Naive thymus-derived CD4-positive, alpha-beta T cell (primary cell): ENCODE measurements at regions not wholly inside any gene's neighbourhood (a gene's known extent, or its start where the extent isn't known, plus 50 kb on each side); places are given as distances from the start of the nearest gene placed in this dataset.
A peak's percentile ranks its signal among the peaks of the same experiment; 100 is the strongest.

Experiments
- ATAC-seq: fragments of 150-1000 bp; cut with Tn5 transposase; 2 replicates; pipeline ENCODE4 v1.10.0; 2021; ENCODE audit warnings: mild to moderate bottlenecking, moderate library complexity
- CTCF ChIA-PET: fragments of 350-600 bp; sonication (Branson Sonifier 250); formaldehyde crosslinking; loops from one replicate; lab custom pipeline; 2021; ENCODE audit warnings: antibody characterized with exemption; lab: Charles Lee
- POLR2A ChIA-PET: fragments of 350-600 bp; sonication (Branson Sonifier 250); formaldehyde crosslinking; loops from one replicate; lab custom pipeline; 2021; ENCODE audit warnings: antibody characterized with exemption, inconsistent platforms; lab: Charles Lee
- DNase-seq, 9 donors: peaks; one replicate each; pipeline versions ENCODE4 v3.0.0 to v3.0.0-alpha.2; 2020 to 2022; ENCODE audit warnings: mixed read lengths in 1 of 9
- H3K27ac ChIP-seq: one replicate; pipeline ENCODE4 v1.7.0; 2013; ENCODE audit warnings: mild to moderate bottlenecking, low read depth, low read length, moderate library complexity
- H3K27me3 ChIP-seq, 2 donors: one replicate each; pipeline ENCODE4 v1.7.0; 2013; ENCODE audit warnings: low read length in 2 of 2, mild to moderate bottlenecking in 2 of 2, moderate library complexity in 2 of 2; ENCODE audit not compliant: control insufficient read depth in 2 of 2, insufficient read depth in 2 of 2
- H3K36me3 ChIP-seq, 3 experiments: 1 replicate in 2 of 3; 2 replicates in 1 of 3; pipeline ENCODE4 v1.7.0; 2013; ENCODE audit warnings: low read length in 3 of 3, mild to moderate bottlenecking in 3 of 3, moderate library complexity in 1 of 3; ENCODE audit not compliant: insufficient read depth in 3 of 3, control insufficient read depth in 2 of 3
- H3K4me1 ChIP-seq, 2 donors: one replicate each; pipeline ENCODE4 v1.7.0; 2013; ENCODE audit warnings: low read length in 2 of 2, mild to moderate bottlenecking in 2 of 2, moderate library complexity in 1 of 2; ENCODE audit not compliant: control insufficient read depth in 2 of 2, insufficient read depth in 2 of 2
- H3K4me3 ChIP-seq: 2 replicates; pipeline ENCODE4 v1.7.0; 2013; ENCODE audit warnings: mild to moderate bottlenecking, low read length
- H3K9me3 ChIP-seq, 3 experiments: 1 replicate in 2 of 3; 2 replicates in 1 of 3; pipeline ENCODE4 v1.7.0; 2013; ENCODE audit warnings: low read length in 3 of 3; ENCODE audit not compliant: control insufficient read depth in 2 of 3
- H3K27ac Mint-ChIP-seq, 9 donors: one replicate each; pipeline ENCODE4 v1.8.0; 2020 to 2022; ENCODE audit warnings: mixed read lengths in 9 of 9, mild to moderate bottlenecking in 8 of 9, moderate library complexity in 5 of 9, inconsistent platforms in 2 of 9
- H3K27me3 Mint-ChIP-seq, 5 donors: one replicate each; pipeline ENCODE4 v1.8.0; 2021 to 2022; ENCODE audit warnings: mixed read lengths in 5 of 5, mild to moderate bottlenecking in 1 of 5
- H3K36me3 Mint-ChIP-seq, 5 donors: one replicate each; pipeline ENCODE4 v1.8.0; 2020 to 2022; ENCODE audit warnings: mixed read lengths in 5 of 5, mild to moderate bottlenecking in 3 of 5, inconsistent platforms in 1 of 5
- H3K4me1 Mint-ChIP-seq, 7 donors: one replicate each; pipeline ENCODE4 v1.8.0; 2020 to 2022; ENCODE audit warnings: mixed read lengths in 7 of 7, mild to moderate bottlenecking in 3 of 7, inconsistent platforms in 1 of 7
- H3K4me3 Mint-ChIP-seq, 10 donors: one replicate each; pipeline ENCODE4 v1.8.0; 2020 to 2022; ENCODE audit warnings: mild to moderate bottlenecking in 10 of 10, mixed read lengths in 10 of 10, moderate library complexity in 6 of 10, inconsistent platforms in 2 of 10
- H3K9me3 Mint-ChIP-seq, 11 donors: one replicate each; pipeline ENCODE4 v1.8.0; 2020 to 2022; ENCODE audit warnings: mixed read lengths in 11 of 11, mild to moderate bottlenecking in 4 of 11, inconsistent platforms in 1 of 11, moderate library complexity in 1 of 11
- intact Hi-C, 2 donors: fragments of 100-400 bp; cut with micrococcal nuclease; formaldehyde crosslinking; loops; one replicate each; pipeline ENCODE4 v1.15.1; 2023

GRCh38 chr3:13257666-13258065 is 162.5 kb downstream of the NUP210 start:
- intact Hi-C loops = no loop called here
- no peak for DNase-seq
- H3K36me3 ChIP-seq = no peaks in the 10 kb centered on the region
- H3K4me1 ChIP-seq = peaks cover 0 to 5% of the 10 kb centered on the region in 2 donors
- no peaks in the 10 kb centered on the region for H3K9me3 Mint-ChIP-seq
- no peak overlapping the region for H3K27ac Mint-ChIP-seq
- CTCF ChIA-PET = no interaction called here
- H3K9me3 ChIP-seq = no peaks in the 10 kb centered on the region
- no peaks in the 10 kb centered on the region for H3K27me3 ChIP-seq
- H3K36me3 Mint-ChIP-seq = no peaks in the 10 kb centered on the region
- H3K27me3 Mint-ChIP-seq = peaks cover 0 to 4% (median 0%) of the 10 kb centered on the region in 5 donors
- ATAC-seq = no peak
- peak overlapping the region in 1 of 10 donors; percentile 1 for H3K4me3 Mint-ChIP-seq
- H3K4me1 Mint-ChIP-seq = peaks cover 3 to 6% (median 5%) of the 10 kb centered on the region in 7 donors
- H3K27ac ChIP-seq = no peak overlapping the region
- POLR2A ChIA-PET = no interaction called here
- H3K4me3 ChIP-seq = no peak overlapping the region

GRCh38 chr3:13256845-13257244 is 163.3 kb downstream of the NUP210 start:
- H3K4me3 Mint-ChIP-seq = no peak overlapping the region
- ATAC-seq (no peak), DNase-seq (no peak)
- H3K9me3 Mint-ChIP-seq = no peaks in the 10 kb centered on the region
- no peaks in the 10 kb centered on the region for H3K9me3 ChIP-seq
- H3K4me1 ChIP-seq = no peaks in the 10 kb centered on the region
- intact Hi-C loops = no loop called here
- CTCF ChIA-PET = no interaction called here
- POLR2A ChIA-PET = no interaction called here
- no peak overlapping the region for H3K4me3 ChIP-seq
- H3K27ac ChIP-seq = no peak overlapping the region
- no peaks in the 10 kb centered on the region for H3K27me3 ChIP-seq
- peaks cover 0 to 10% (median 7%) of the 10 kb centered on the region in 5 donors for H3K27me3 Mint-ChIP-seq
- no peaks in the 10 kb centered on the region for H3K36me3 ChIP-seq
- H3K27ac Mint-ChIP-seq = no peak overlapping the region
- no peaks in the 10 kb centered on the region for H3K36me3 Mint-ChIP-seq
- no peaks in the 10 kb centered on the region for H3K4me1 Mint-ChIP-seq

- intact Hi-C loops = no loop called here
- Mint-ChIP-seq H3K27me3 (peaks cover 0 to 14% (median 7%) of the 10 kb centered on the region in 5 donors), H3K4me1 (no peaks in the 10 kb centered on the region), H3K9me3 (no peaks in the 10 kb centered on the region), H3K36me3 (no peaks in the 10 kb centered on the region), H3K4me3 (no peak overlapping the region), H3K27ac (peak overlapping the region in 1 of 9 donors; percentile 7)
- ChIA-PET CTCF (interaction anchor here (0.6 kb wide), 1 partner anchor 774 kb away, joined by 3 read pairs; no protein-coding TSS in a partner anchor), POLR2A (no interaction called here)
- Histone ChIP-seq H3K27me3 (no peaks in the 10 kb centered on the region), H3K9me3 (no peaks in the 10 kb centered on the region), H3K4me3 (no peak overlapping the region), H3K4me1 (no peaks in the 10 kb centered on the region), H3K36me3 (no peaks in the 10 kb centered on the region), H3K27ac (no peak overlapping the region)
- no peak for DNase-seq
- ATAC-seq = no peak
Observed at GRCh38 chr3:13254028-13254951, 165.8 kb downstream of the NUP210 start.

- POLR2A ChIA-PET = no interaction called here
- Mint-ChIP-seq H3K27me3 (peaks cover 0 to 14% (median 7%) of the 10 kb centered on the region in 5 donors), H3K9me3 (no peaks in the 10 kb centered on the region), H3K4me1 (no peaks in the 10 kb centered on the region), H3K36me3 (no peaks in the 10 kb centered on the region), H3K4me3 (no peak overlapping the region), H3K27ac (no peak overlapping the region)
- H3K36me3 ChIP-seq = no peaks in the 10 kb centered on the region
- DNase-seq (no peak), ATAC-seq (no peak)
- H3K4me3 ChIP-seq = no peak overlapping the region
- CTCF ChIA-PET = interaction anchor here (0.6 kb wide), 1 partner anchor 775 kb away, joined by 3 read pairs; no protein-coding TSS in a partner anchor
- intact Hi-C loops = no loop called here
- H3K27me3 ChIP-seq = no peaks in the 10 kb centered on the region
- H3K27ac ChIP-seq = no peak overlapping the region
- H3K4me1 ChIP-seq = no peaks in the 10 kb centered on the region
- no peaks in the 10 kb centered on the region for H3K9me3 ChIP-seq
Observed at GRCh38 chr3:13253208-13253937, 166.7 kb downstream of the NUP210 start.

GRCh38 chr3:13252207-13252606 is 167.9 kb downstream of the NUP210 start:
- Mint-ChIP-seq H3K36me3 (no peaks in the 10 kb centered on the region), H3K4me1 (no peaks in the 10 kb centered on the region), H3K4me3 (no peak overlapping the region), H3K27me3 (peaks cover 0 to 14% (median 7%) of the 10 kb centered on the region in 5 donors), H3K27ac (no peak overlapping the region), H3K9me3 (no peaks in the 10 kb centered on the region)
- Histone ChIP-seq H3K36me3 (no peaks in the 10 kb centered on the region), H3K4me1 (no peaks in the 10 kb centered on the region), H3K4me3 (no peak overlapping the region), H3K27ac (no peak overlapping the region), H3K27me3 (no peaks in the 10 kb centered on the region), H3K9me3 (no peaks in the 10 kb centered on the region)
- no peak for DNase-seq
- CTCF ChIA-PET = no interaction called here
- POLR2A ChIA-PET = no interaction called here
- no peak for ATAC-seq
- intact Hi-C loops = no loop called here

- CTCF ChIA-PET = no interaction called here
- DNase-seq = no peak
- no peak overlapping the region for H3K27ac Mint-ChIP-seq
Observed at GRCh38 chr3:13251166-13251903, 168.8 kb downstream of the NUP210 start.

More at GRCh38 chr3:13251166-13251903, 168.8 kb downstream of the NUP210 start:
- Mint-ChIP-seq H3K4me1 (no peaks in the 10 kb centered on the region), H3K36me3 (no peaks in the 10 kb centered on the region), H3K9me3 (no peaks in the 10 kb centered on the region), H3K27me3 (peaks cover 0 to 14% (median 7%) of the 10 kb centered on the region in 5 donors), H3K4me3 (no peak overlapping the region)
- no peaks in the 10 kb centered on the region for H3K9me3 ChIP-seq
- ATAC-seq = no peak
- H3K4me3 ChIP-seq = no peak overlapping the region
- no peak overlapping the region for H3K27ac ChIP-seq
- H3K36me3 ChIP-seq = no peaks in the 10 kb centered on the region
- POLR2A ChIA-PET = no interaction called here
- no peaks in the 10 kb centered on the region for H3K4me1 ChIP-seq
- no peaks in the 10 kb centered on the region for H3K27me3 ChIP-seq
- intact Hi-C loops = no loop called here
